ENCODE measurements at regions not wholly inside any gene's neighbourhood (a gene's known extent, or its start where the extent isn't known, plus 50 kb on each side); places are given as distances from the start of the nearest gene placed in this dataset.
A peak's percentile ranks its signal among the peaks of the same experiment; 100 is the strongest.

- H3K4me1 ChIP-seq (ENCODE audit: insufficient read depth, low read length) = peaks cover 47% of the 10 kb centered on the region
- peak overlapping the region; percentile 74 for H3K9ac ChIP-seq (ENCODE audit: low read length)
- H3K9me3 ChIP-seq (ENCODE audit: low read length) = no peaks in the 10 kb centered on the region
- H3K79me2 ChIP-seq (ENCODE audit: low read length) = no peaks in the 10 kb centered on the region
- DNase-seq (peak; percentile 74), ATAC-seq (peak; percentile 33)
- TF ChIP-seq CTCF (conservative IDR thresholded peaks at IDR 0.05; ENCODE audit: low read depth, low read length) = no peak
- no peak for TF ChIP-seq EZH2 (IDR thresholded peaks at IDR 0.05; ENCODE audit: low read length, unreplicated experiment)
- no peak for TF ChIP-seq EZH2phosphoT487 (IDR thresholded peaks at IDR 0.05; ENCODE audit: borderline replicate concordance, low read length)
- no peaks in the 10 kb centered on the region for H3K9me2 ChIP-seq (replicated peaks; ENCODE audit: low read length)
- 0 out of 2 replicates have a peak overlapping the region, but pooled peaks have one; percentile 1 for H3K4me3 ChIP-seq (ENCODE audit: low read length)
- no peak overlapping the region for H2AFZ ChIP-seq (ENCODE audit: low read length)
- peak overlapping the region; percentile 93 for H3K27ac ChIP-seq (ENCODE audit: low read length)
- H3F3A ChIP-seq (ENCODE audit: low read length, unreplicated experiment) = no peaks in the 10 kb centered on the region
- H3K27me3 ChIP-seq (ENCODE audit: low read length) = no peaks in the 10 kb centered on the region
- no peaks in the 10 kb centered on the region for H3K36me3 ChIP-seq (ENCODE audit: low read depth, low read length)
- BruUV-seq (replicated peaks) = TSS peak; percentile 78
- H3K4me2 ChIP-seq (ENCODE audit: low read length) = peak overlapping the region; percentile 59
- POLR2A ChIA-PET (ENCODE audit: unreplicated experiment) = interaction anchor here (0.6 kb wide), 2 partner anchors 61 to 104 kb away, joined by 6 to 8 read pairs; no protein-coding TSS in a partner anchor
- intact Hi-C loops (cut with micrococcal nuclease) = loop anchor here (1.0 kb wide), 1 partner anchor 29 kb away; no protein-coding TSS in a partner anchor
- CTCF ChIA-PET = no interaction called here
- H4K20me1 ChIP-seq (ENCODE audit: low read length) = no peaks in the 10 kb centered on the region
Observed at GRCh38 chr17:72361892-72362291, 241.1 kb downstream of the SOX9 start.

GRCh38 chr17:72362376-72363088, 241.7 kb downstream of the SOX9 start:
- no peaks in the 10 kb centered on the region for H3K79me2 ChIP-seq (ENCODE audit: low read length)
- 0 out of 2 replicates have a peak overlapping the region, but pooled peaks have one; percentile 1 for H3K4me3 ChIP-seq (ENCODE audit: low read length)
- H3K36me3 ChIP-seq (ENCODE audit: low read depth, low read length) = no peaks in the 10 kb centered on the region
- peak; percentile 85 for ATAC-seq
- H3F3A ChIP-seq (ENCODE audit: low read length, unreplicated experiment) = no peaks in the 10 kb centered on the region
- intact Hi-C loops (cut with micrococcal nuclease) = loop anchor here (1.0 kb wide), 1 partner anchor 29 kb away; no protein-coding TSS in a partner anchor
- H3K27me3 ChIP-seq (ENCODE audit: low read length) = no peaks in the 10 kb centered on the region
- peak overlapping the region; percentile 93 for H3K27ac ChIP-seq (ENCODE audit: low read length)
- ChIA-PET POLR2A (ENCODE audit: unreplicated experiment) (interaction anchor here (0.6 to 1.0 kb wide), 3 partner anchors 60 to 420 kb away, joined by 4 to 8 read pairs (median 4); no protein-coding TSS in a partner anchor), CTCF (no interaction called here)
- peak; percentile 97 for DNase-seq
- no peak for TF ChIP-seq EZH2phosphoT487 (IDR thresholded peaks at IDR 0.05; ENCODE audit: borderline replicate concordance, low read length)
- TF ChIP-seq CTCF (conservative IDR thresholded peaks at IDR 0.05; ENCODE audit: low read depth, low read length) = no peak
- no peak for TF ChIP-seq EZH2 (IDR thresholded peaks at IDR 0.05; ENCODE audit: low read length, unreplicated experiment)
- H3K9me3 ChIP-seq (ENCODE audit: low read length) = no peaks in the 10 kb centered on the region
- H3K9me2 ChIP-seq (replicated peaks; ENCODE audit: low read length) = no peaks in the 10 kb centered on the region
- H4K20me1 ChIP-seq (ENCODE audit: low read length) = no peaks in the 10 kb centered on the region
- BruUV-seq (replicated peaks) = no TSS peak
- H3K4me2 ChIP-seq (ENCODE audit: low read length) = peak overlapping the region; percentile 59
- H3K9ac ChIP-seq (ENCODE audit: low read length) = peak overlapping the region; percentile 74
- H2AFZ ChIP-seq (ENCODE audit: low read length) = no peak overlapping the region
- peaks cover 47% of the 10 kb centered on the region for H3K4me1 ChIP-seq (ENCODE audit: insufficient read depth, low read length)

Measured in PC-3 (cell line).